HG03039 (cell line): ENCODE measurements at regions not wholly inside any gene's neighbourhood (a gene's known extent, or its start where the extent isn't known, plus 50 kb on each side); places are given as distances from the start of the nearest gene placed in this dataset.
A peak's percentile ranks its signal among the peaks of the same experiment; 100 is the strongest.

ENCODE experiments used
- ATAC-seq: cut with Tn5 transposase; IDR thresholded peaks from one replicate; pipeline ENCODE4 v1.9.1; 2021; ENCODE audit warnings: mild to moderate bottlenecking, moderate library complexity; ENCODE audit not compliant: unreplicated experiment

DNA sequence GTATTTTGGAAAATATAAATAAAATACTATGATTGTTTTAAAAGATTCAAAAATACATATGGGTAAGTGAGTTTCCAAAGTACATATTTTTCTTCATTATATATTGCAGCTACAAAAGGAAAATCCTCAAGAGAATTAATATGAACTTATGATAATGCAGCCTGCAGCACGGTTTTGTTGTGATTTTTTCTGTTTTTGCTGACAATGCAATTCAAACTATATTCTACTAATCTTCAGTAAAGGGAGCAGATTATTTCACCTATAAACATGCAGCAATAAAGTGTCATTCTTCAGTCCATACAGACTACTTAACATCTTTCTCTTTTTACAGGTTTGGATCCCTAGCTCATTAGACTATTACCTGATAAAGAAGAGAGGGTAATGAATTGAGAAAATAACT, 582.1 kb upstream of the MGAT4C start:
- ATAC-seq: no peak

- ATAC-seq: no peak
Observed at GRCh38 chr12:86837246-86837645, 581.1 kb upstream of the MGAT4C start.

DNA sequence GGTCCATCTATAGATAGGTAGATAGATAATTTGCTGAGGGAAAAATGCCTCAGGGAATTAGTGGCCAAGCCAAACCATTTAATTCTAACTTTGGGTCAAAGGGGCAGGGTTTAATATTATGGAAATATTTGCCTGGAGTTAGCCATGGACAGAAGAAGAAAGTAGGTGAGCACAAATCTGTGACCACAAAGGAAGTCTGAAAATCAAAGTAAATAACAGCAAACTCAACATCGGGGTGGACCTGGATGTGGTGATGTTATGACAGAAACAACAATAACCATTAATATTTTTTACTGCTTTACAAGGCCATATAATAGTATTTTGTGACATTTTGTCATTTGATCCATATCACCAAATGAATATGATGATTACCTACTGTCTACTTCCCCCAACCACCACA, 578.0 kb upstream of the MGAT4C start:
- ATAC-seq: no peak

DNA sequence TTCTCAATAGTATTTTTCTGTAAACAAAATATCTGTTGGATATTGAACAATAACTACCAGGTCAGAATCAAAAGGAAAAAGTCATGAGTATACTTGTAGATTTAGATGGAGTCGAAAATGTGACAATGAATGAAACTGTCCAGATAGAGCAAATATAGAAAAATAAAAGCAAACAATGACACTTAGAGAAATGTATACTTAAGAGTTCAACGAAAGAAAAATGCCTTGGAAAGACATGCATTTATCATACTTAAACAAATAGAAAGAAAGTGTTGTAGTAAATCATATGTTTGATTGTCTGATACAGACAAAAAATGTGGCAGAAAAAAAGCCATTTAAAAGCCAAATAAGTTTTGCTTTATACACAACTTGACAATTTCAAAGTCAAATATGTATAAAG, 571.2 kb upstream of the MGAT4C start:
- ATAC-seq: no peak

DNA sequence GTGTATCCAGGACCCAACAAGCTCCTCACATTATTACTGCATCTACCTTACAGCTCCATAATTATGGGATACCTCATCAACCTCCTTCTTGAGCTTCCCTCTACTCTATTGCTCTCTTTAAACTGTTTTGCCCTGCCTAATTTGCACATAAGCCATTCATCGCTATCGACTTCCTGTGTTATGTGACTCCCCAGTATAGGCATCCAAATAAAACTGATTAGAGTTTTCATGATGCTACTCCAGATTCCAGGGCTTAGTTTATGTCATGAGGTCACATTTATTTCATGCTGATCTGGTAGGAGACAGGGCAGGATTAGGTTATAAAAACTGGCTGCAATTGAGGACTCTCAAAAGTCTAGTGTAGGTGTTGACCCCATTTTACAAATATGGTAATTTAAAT, 569.9 kb upstream of the MGAT4C start:
- ATAC-seq: no peak

DNA sequence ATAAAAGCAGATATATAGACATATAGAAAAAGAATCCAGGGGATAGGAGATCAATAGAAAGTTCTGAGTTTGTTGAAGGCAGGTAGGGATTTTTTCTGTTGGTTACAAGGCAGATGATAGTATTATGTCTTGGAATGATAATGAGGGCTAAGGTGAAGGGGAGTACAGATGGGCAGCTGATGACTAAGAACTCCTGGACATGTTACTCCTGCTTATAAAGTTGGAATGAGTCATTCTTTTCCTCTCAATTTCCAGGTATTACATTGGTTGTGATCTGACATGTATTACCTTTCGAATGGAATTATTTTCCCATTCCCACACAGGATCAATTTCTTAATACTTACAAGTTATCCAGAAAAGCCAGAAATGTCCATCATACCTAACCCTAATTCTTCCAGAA, 545.2 kb upstream of the MGAT4C start:
- no peak for ATAC-seq

GRCh38 chr12:86799616-86800015, 543.4 kb upstream of the MGAT4C start:
- no peak for ATAC-seq

DNA sequence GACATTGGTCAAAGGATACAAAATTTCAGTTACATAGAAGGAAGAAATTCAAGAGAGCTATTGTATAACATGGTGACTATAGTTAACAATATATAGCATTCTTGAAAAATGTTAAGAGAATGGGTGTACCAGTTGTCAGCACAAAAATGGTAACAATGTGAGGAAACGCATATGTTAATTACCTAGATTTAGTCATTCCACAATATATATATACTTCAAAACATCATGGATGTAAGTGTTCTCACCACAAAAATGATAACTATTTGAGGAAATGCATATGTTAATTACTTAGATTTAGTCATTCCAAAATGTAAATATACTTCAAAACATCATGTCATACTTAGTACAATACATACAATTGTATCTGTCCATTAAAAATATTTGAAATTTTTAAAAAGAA, 540.4 kb upstream of the MGAT4C start:
- ATAC-seq: no peak

DNA sequence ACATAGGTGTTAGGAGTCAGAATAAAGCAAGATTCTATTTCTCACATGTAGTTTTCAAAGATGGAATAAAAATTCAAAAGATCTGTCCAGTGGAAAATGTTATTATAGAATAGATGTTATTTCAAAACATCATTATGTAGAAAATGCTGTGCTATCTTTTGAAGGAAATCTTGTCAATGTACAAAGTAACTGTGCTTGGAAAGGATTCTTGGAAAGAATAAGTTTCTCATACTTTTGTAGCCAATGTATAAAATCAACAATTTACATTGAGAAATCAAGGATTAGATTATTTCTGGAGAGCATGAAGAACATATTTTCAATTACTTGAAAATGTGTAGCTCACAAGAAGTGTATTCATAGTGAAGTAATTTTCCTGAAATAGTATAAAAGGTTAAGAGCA, 532.5 kb upstream of the MGAT4C start:
- no peak for ATAC-seq

GRCh38 chr12:86787419-86787818, 531.2 kb upstream of the MGAT4C start:
- no peak for ATAC-seq

DNA sequence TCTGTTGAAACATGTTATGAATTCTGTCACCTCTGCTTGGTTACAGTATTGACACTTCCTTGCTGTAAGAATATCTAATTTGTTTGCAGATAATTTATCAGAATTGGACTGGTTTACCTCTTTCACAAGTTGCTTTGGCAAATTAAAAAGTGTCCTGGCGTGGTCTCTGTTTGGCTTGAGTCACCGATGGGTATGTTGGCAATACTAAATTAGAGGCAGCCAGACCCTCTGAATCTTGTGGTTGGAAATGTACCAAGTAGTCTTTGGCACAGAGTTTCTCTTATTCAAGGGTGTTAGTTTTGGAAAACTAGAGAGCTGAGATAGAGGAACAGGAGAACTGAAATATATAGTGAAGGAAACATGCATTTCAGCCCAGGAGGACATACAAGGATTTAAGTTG, 521.1 kb upstream of the MGAT4C start:
- ATAC-seq: no peak

DNA sequence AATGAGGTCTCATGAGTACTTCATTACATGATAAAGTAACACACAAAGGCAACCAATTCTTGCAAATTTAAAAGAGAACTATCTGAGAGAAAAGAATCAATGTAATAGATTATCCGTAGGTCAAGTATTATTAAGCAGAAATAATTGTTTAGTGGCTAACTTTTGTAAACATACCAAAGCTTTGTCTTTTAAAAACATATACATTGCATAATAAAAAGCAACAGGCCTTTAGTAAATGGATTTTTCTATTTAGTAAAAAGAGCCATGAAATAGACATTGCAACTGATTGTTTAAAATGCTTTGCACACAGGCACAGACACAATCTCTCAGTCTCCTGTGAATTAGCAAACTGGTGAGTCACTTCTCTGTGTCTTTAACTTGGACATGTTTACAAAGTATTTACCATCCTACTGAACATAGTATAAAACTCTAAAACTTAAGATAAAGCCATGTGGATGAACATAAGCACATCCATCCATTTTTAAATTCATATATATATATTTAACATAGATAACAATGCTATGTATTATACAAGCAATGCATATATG, 518.7 kb upstream of the MGAT4C start:
- ATAC-seq: no peak

- no peak for ATAC-seq
Observed at GRCh38 chr12:86772696-86773095, 516.5 kb upstream of the MGAT4C start.

- ATAC-seq: no peak
Observed at GRCh38 chr12:86770871-86771270, 514.7 kb upstream of the MGAT4C start.

DNA sequence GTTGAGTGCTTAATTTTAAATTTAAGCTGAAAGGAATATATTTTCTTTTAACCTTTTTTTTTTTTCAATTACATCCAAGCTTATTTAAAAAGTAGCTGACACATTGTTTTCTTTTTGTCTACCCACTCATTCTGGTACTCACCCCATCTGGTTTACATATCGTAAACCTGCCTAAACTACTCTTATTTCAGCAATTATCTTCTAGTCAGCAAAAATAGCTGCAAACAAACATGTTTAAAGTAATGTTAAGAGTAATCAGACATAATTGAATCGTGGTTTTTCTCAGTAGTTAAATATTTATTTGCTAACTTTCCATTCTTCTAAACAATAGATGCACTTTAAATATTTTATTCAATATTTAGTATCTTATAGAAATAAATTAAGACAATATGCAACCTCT, 492.7 kb upstream of the MGAT4C start:
- no peak for ATAC-seq

DNA sequence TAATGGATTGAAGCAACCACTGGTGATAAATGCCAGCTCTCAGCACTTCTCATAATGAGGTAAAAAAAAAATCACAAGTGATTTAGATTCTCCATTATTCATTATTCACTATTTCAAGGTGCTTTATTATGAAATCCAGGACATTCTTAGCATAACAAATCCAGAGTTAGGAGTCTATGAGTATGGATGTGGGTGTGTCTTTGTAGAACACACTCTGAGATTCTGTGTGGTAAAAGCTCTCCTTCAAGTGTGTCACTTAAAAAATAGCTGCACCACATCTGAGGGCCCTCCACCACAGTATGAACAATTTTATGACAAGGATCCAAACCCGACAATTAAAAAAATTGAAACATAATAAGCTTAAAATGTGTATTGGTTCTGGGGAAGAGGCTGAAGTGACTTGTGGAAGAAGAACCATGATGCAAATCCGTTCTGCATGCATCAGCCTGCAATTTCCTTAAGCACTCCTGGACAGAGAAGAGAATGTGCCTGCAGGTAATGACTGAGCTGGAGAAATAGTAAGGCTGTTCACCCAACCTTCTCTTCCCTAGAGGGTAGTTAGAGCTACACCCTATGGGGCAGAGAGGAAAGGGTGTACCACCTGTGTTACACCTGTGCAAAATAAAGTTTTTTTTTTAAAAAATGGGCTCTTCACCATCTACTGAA, 488.5 kb upstream of the MGAT4C start:
- no peak for ATAC-seq

GRCh38 chr12:86743875-86744536, 487.8 kb upstream of the MGAT4C start:
- no peak for ATAC-seq

DNA sequence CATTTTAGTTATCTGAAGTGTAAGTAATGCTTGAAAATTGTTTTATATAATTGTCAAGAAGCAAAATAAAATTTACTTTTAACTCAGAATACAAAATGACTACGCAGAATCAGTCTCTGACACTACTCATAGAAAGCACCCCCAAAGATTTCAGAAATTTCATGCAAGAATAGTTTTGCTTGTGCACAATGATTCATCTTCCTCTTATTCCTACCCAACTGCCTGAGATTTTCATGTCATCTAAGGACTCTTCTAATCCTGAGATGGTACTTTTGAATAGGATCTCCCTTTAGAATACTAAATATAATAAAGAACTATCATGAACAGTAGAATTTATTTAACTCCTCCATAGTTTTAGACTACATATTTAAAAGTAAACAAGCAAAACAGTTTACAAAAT, 485.3 kb upstream of the MGAT4C start:
- no peak for ATAC-seq

DNA sequence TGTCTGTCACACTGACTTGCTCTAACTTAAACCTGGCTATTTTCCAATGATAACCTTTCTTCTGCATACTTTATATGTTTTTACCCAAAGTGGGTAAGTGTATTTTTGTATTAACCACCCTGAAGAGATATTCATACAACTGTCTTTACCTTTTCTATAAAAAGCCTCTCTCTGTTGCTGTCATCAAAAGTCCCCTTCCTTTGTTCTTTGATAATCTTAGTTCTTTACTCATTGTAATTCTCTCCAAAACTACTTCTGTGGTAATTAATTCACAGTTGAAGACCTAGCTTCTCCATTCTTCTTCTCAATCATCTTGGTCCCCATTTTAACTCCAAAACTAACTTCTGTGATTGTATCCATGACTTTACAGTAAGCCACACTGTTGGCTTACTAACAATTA, 479.7 kb upstream of the MGAT4C start:
- ATAC-seq: peak; percentile 70

GRCh38 chr12:86735072-86735471, 478.9 kb upstream of the MGAT4C start:
- ATAC-seq: peak; percentile 45

DNA sequence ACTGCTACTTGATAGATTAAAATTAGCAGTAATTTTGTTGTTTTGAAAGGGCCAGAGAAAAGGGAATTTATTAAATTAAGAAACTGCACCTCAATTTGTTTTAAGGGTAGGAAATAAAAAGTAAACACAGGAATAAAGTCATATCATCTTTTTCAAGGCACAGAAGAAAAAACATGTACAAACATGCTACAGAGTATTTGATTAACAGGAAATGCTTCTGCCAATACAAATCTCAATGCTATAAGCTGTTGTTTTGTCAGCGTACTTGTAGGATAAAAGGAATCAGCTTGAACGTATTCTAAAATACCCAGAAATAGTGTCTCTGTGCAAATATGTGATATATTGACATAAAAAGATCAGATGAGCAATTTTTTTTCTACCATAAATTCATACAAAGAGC, 474.0 kb upstream of the MGAT4C start:
- ATAC-seq: no peak

DNA sequence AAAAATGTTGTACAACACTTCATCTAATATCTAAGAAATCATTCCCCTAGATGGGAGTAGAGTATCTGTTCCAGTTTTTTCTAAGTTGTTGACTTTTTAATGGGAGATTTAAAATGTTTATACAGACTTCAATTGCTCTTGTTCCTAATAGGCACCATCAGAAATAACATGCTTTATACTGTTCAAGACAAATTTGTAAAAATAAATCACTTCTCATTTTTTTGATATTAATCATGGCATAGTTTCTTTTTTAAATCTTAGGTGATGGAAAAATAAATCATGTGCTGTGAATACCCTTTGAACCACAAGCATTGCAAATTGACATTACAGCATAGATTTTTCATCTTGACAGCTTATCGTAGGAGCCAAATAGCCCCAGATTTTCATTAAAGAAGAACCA, 473.5 kb upstream of the MGAT4C start:
- no peak for ATAC-seq

DNA sequence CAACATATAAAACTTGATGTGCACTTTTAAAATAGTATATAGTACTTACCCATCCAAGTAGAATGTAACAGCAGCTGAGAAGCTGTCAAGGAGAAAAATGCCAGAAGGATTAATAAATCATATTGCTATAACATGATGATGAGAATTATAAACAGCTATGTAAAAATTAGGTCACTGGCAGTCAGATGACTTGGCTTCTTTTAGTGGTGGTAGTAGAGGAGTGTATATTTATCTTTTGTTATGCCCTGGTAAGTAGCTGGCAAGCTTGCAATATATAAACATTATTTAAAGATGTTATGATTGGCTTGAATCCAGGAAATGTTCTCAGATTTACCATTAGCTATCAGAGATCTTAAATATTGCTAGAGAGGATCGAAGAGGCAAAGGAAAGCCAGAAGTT, 471.0 kb upstream of the MGAT4C start:
- no peak for ATAC-seq
